ENCODE measurements at regions not wholly inside any gene's neighbourhood (a gene's known extent, or its start where the extent isn't known, plus 50 kb on each side); places are given as distances from the start of the nearest gene placed in this dataset.

- DNase-seq (ENCODE audit: low spot score): no peak
- H4K91ac ChIP-seq (ENCODE audit: low read depth, low read length, poor library complexity): no peak overlapping the region
- H2AK5ac ChIP-seq (ENCODE audit: low read depth, low read length): no peak overlapping the region
- H2BK12ac ChIP-seq (ENCODE audit: low read length): no peak overlapping the region
- no peak overlapping the region for H2AFZ ChIP-seq (ENCODE audit: low read length)
- H3K23ac ChIP-seq (ENCODE audit: low read depth, low read length, poor library complexity): no peak overlapping the region
- H3K14ac ChIP-seq (ENCODE audit: low read length): no peak overlapping the region
- H3K27ac ChIP-seq (replicated peaks; ENCODE audit: low read length): no peak overlapping the region
- no peaks in the 10 kb centered on the region for H3K9me3 ChIP-seq (replicated peaks in 1 of 2; ENCODE audit: control insufficient read depth in 2 of 2, insufficient read depth in 1 of 2, low read depth in 1 of 2, low read length in 2 of 2)
- no peak overlapping the region for H3K4me3 ChIP-seq (ENCODE audit: low read length in 2 of 2)
- H3K36me3 ChIP-seq (replicated peaks in 1 of 2; ENCODE audit: control insufficient read depth in 2 of 2, insufficient read depth in 2 of 2, low read length in 2 of 2): no peaks in the 10 kb centered on the region
- H4K8ac ChIP-seq (ENCODE audit: low read depth, low read length): no peak overlapping the region
- H3K9ac ChIP-seq (ENCODE audit: low read depth, low read length, poor library complexity): no peak overlapping the region
- no peak overlapping the region for H2BK5ac ChIP-seq (ENCODE audit: low read length)
- no peak overlapping the region for H3K18ac ChIP-seq (ENCODE audit: low read length)
- no peaks in the 10 kb centered on the region for H3K27me3 ChIP-seq (ENCODE audit: control insufficient read depth in 3 of 3, insufficient read depth in 3 of 3, low read depth in 1 of 3, low read length in 3 of 3)
- no peak overlapping the region for H3K4me2 ChIP-seq (ENCODE audit: insufficient read depth, low read length, poor library complexity, severe bottlenecking)
- H2BK120ac ChIP-seq (ENCODE audit: low read depth, low read length): no peak overlapping the region
- no peaks in the 10 kb centered on the region for H3K4me1 ChIP-seq (ENCODE audit: control insufficient read depth in 2 of 2, insufficient read depth in 1 of 2, low read depth in 1 of 2, low read length in 2 of 2)
- no peak overlapping the region for H3K4ac ChIP-seq (ENCODE audit: low read length)
- H3K79me1 ChIP-seq (ENCODE audit: low read depth, low read length): no peaks in the 10 kb centered on the region
- no peak overlapping the region for H2BK15ac ChIP-seq (ENCODE audit: low read length)
- WGBS, 2 donors (ENCODE audit: extremely low coverage in 2 of 2, insufficient read length in 2 of 2, insufficient replicate concordance in 1 of 2): no CpG with 5 or more reads among the region's 6 CpGs
Measured at GRCh38 chr11:104327861-104328511, 164.0 kb upstream of the PDGFD start.

- H3K27me3 ChIP-seq (ENCODE audit: control insufficient read depth in 3 of 3, insufficient read depth in 3 of 3, low read depth in 1 of 3, low read length in 3 of 3): no peaks in the 10 kb centered on the region
- H3K4ac ChIP-seq (ENCODE audit: low read length): no peak overlapping the region
- no peaks in the 10 kb centered on the region for H3K36me3 ChIP-seq (replicated peaks in 1 of 2; ENCODE audit: control insufficient read depth in 2 of 2, insufficient read depth in 2 of 2, low read length in 2 of 2)
- no CpG with 5 or more reads among the region's 1 CpG for WGBS, 2 donors (ENCODE audit: extremely low coverage in 2 of 2, insufficient read length in 2 of 2, insufficient replicate concordance in 1 of 2)
- H3K4me1 ChIP-seq (ENCODE audit: control insufficient read depth in 2 of 2, insufficient read depth in 1 of 2, low read depth in 1 of 2, low read length in 2 of 2): no peaks in the 10 kb centered on the region
- no peak overlapping the region for H2AK5ac ChIP-seq (ENCODE audit: low read depth, low read length)
- DNase-seq (ENCODE audit: low spot score): no peak
- no peak overlapping the region for H3K9ac ChIP-seq (ENCODE audit: low read depth, low read length, poor library complexity)
- no peak overlapping the region for H3K4me3 ChIP-seq (ENCODE audit: low read length in 2 of 2)
- H3K4me2 ChIP-seq (ENCODE audit: insufficient read depth, low read length, poor library complexity, severe bottlenecking): no peak overlapping the region
- H2BK5ac ChIP-seq (ENCODE audit: low read length): no peak overlapping the region
- H3K14ac ChIP-seq (ENCODE audit: low read length): no peak overlapping the region
- no peaks in the 10 kb centered on the region for H3K9me3 ChIP-seq (replicated peaks in 1 of 2; ENCODE audit: control insufficient read depth in 2 of 2, insufficient read depth in 1 of 2, low read depth in 1 of 2, low read length in 2 of 2)
- H2AFZ ChIP-seq (ENCODE audit: low read length): no peak overlapping the region
- no peak overlapping the region for H2BK12ac ChIP-seq (ENCODE audit: low read length)
- no peak overlapping the region for H3K27ac ChIP-seq (replicated peaks; ENCODE audit: low read length)
- H4K91ac ChIP-seq (ENCODE audit: low read depth, low read length, poor library complexity): no peak overlapping the region
- H2BK15ac ChIP-seq (ENCODE audit: low read length): no peak overlapping the region
- H3K23ac ChIP-seq (ENCODE audit: low read depth, low read length, poor library complexity): no peak overlapping the region
- H3K79me1 ChIP-seq (ENCODE audit: low read depth, low read length): no peaks in the 10 kb centered on the region
- no peak overlapping the region for H3K18ac ChIP-seq (ENCODE audit: low read length)
- H4K8ac ChIP-seq (ENCODE audit: low read depth, low read length): no peak overlapping the region
- no peak overlapping the region for H2BK120ac ChIP-seq (ENCODE audit: low read depth, low read length)
Measured at GRCh38 chr11:104325093-104325492, 161.1 kb upstream of the PDGFD start.

GRCh38 chr11:104324276-104324675 lies 160.3 kb upstream of the PDGFD start:
- no peak overlapping the region for H2BK15ac ChIP-seq (ENCODE audit: low read length)
- H4K8ac ChIP-seq (ENCODE audit: low read depth, low read length): no peak overlapping the region
- no peak for DNase-seq (ENCODE audit: low spot score)
- no peak overlapping the region for H3K4me2 ChIP-seq (ENCODE audit: insufficient read depth, low read length, poor library complexity, severe bottlenecking)
- no peak overlapping the region for H4K91ac ChIP-seq (ENCODE audit: low read depth, low read length, poor library complexity)
- H3K23ac ChIP-seq (ENCODE audit: low read depth, low read length, poor library complexity): no peak overlapping the region
- no peaks in the 10 kb centered on the region for H3K36me3 ChIP-seq (replicated peaks in 1 of 2; ENCODE audit: control insufficient read depth in 2 of 2, insufficient read depth in 2 of 2, low read length in 2 of 2)
- H2BK12ac ChIP-seq (ENCODE audit: low read length): no peak overlapping the region
- no peaks in the 10 kb centered on the region for H3K4me1 ChIP-seq (ENCODE audit: control insufficient read depth in 2 of 2, insufficient read depth in 1 of 2, low read depth in 1 of 2, low read length in 2 of 2)
- WGBS, 2 donors (ENCODE audit: extremely low coverage in 2 of 2, insufficient read length in 2 of 2, insufficient replicate concordance in 1 of 2): no CpG with 5 or more reads among the region's 1 CpG
- H2BK5ac ChIP-seq (ENCODE audit: low read length): no peak overlapping the region
- H3K9me3 ChIP-seq (replicated peaks in 1 of 2; ENCODE audit: control insufficient read depth in 2 of 2, insufficient read depth in 1 of 2, low read depth in 1 of 2, low read length in 2 of 2): no peaks in the 10 kb centered on the region
- H3K27me3 ChIP-seq (ENCODE audit: control insufficient read depth in 3 of 3, insufficient read depth in 3 of 3, low read depth in 1 of 3, low read length in 3 of 3): no peaks in the 10 kb centered on the region
- no peak overlapping the region for H3K4ac ChIP-seq (ENCODE audit: low read length)
- H3K27ac ChIP-seq (replicated peaks; ENCODE audit: low read length): no peak overlapping the region
- H3K14ac ChIP-seq (ENCODE audit: low read length): no peak overlapping the region
- no peak overlapping the region for H2AK5ac ChIP-seq (ENCODE audit: low read depth, low read length)
- H2AFZ ChIP-seq (ENCODE audit: low read length): no peak overlapping the region
- H3K79me1 ChIP-seq (ENCODE audit: low read depth, low read length): no peaks in the 10 kb centered on the region
- H3K4me3 ChIP-seq (ENCODE audit: low read length in 2 of 2): no peak overlapping the region
- H2BK120ac ChIP-seq (ENCODE audit: low read depth, low read length): no peak overlapping the region
- H3K9ac ChIP-seq (ENCODE audit: low read depth, low read length, poor library complexity): no peak overlapping the region
- H3K18ac ChIP-seq (ENCODE audit: low read length): no peak overlapping the region

GRCh38 chr11:104323841-104324240 lies 159.9 kb upstream of the PDGFD start:
- no peaks in the 10 kb centered on the region for H3K36me3 ChIP-seq (replicated peaks in 1 of 2; ENCODE audit: control insufficient read depth in 2 of 2, insufficient read depth in 2 of 2, low read length in 2 of 2)
- no peak overlapping the region for H2AK5ac ChIP-seq (ENCODE audit: low read depth, low read length)
- no peak overlapping the region for H2BK12ac ChIP-seq (ENCODE audit: low read length)
- no peak overlapping the region for H2BK5ac ChIP-seq (ENCODE audit: low read length)
- H2BK120ac ChIP-seq (ENCODE audit: low read depth, low read length): no peak overlapping the region
- no peak overlapping the region for H4K8ac ChIP-seq (ENCODE audit: low read depth, low read length)
- H3K9ac ChIP-seq (ENCODE audit: low read depth, low read length, poor library complexity): no peak overlapping the region
- no peak overlapping the region for H3K27ac ChIP-seq (replicated peaks; ENCODE audit: low read length)
- no peak overlapping the region for H3K4me2 ChIP-seq (ENCODE audit: insufficient read depth, low read length, poor library complexity, severe bottlenecking)
- H2BK15ac ChIP-seq (ENCODE audit: low read length): no peak overlapping the region
- H3K4ac ChIP-seq (ENCODE audit: low read length): no peak overlapping the region
- no peak overlapping the region for H3K4me3 ChIP-seq (ENCODE audit: low read length in 2 of 2)
- no peak overlapping the region for H4K91ac ChIP-seq (ENCODE audit: low read depth, low read length, poor library complexity)
- no peak overlapping the region for H3K23ac ChIP-seq (ENCODE audit: low read depth, low read length, poor library complexity)
- H3K14ac ChIP-seq (ENCODE audit: low read length): no peak overlapping the region
- H3K18ac ChIP-seq (ENCODE audit: low read length): no peak overlapping the region
- H3K9me3 ChIP-seq (replicated peaks in 1 of 2; ENCODE audit: control insufficient read depth in 2 of 2, insufficient read depth in 1 of 2, low read depth in 1 of 2, low read length in 2 of 2): no peaks in the 10 kb centered on the region
- H3K4me1 ChIP-seq (ENCODE audit: control insufficient read depth in 2 of 2, insufficient read depth in 1 of 2, low read depth in 1 of 2, low read length in 2 of 2): no peaks in the 10 kb centered on the region
- no peaks in the 10 kb centered on the region for H3K79me1 ChIP-seq (ENCODE audit: low read depth, low read length)
- H3K27me3 ChIP-seq (ENCODE audit: control insufficient read depth in 3 of 3, insufficient read depth in 3 of 3, low read depth in 1 of 3, low read length in 3 of 3): no peaks in the 10 kb centered on the region
- WGBS, 2 donors (ENCODE audit: extremely low coverage in 2 of 2, insufficient read length in 2 of 2, insufficient replicate concordance in 1 of 2): no CpG with 5 or more reads among the region's 2 CpGs
- DNase-seq (ENCODE audit: low spot score): no peak
- no peak overlapping the region for H2AFZ ChIP-seq (ENCODE audit: low read length)

All from neuronal stem cell (in vitro differentiated cells).